Anterior cingulate cortex (tissue), 58 donors: ENCODE measurements at regions not wholly inside any gene's neighbourhood (a gene's known extent, or its start where the extent isn't known, plus 50 kb on each side); places are given as distances from the start of the nearest gene placed in this dataset.
"Not testable (repeated sequence)": the region's sequence is repeated elsewhere in the genome, so short reads cannot be mapped to it uniquely, and the experiment has no call there.

Experiments used
- DNase-seq, 58 donors: peaks; one replicate each; lab custom pipeline; 2025; lab: John Stamatoyannopoulos, UW

DNA sequence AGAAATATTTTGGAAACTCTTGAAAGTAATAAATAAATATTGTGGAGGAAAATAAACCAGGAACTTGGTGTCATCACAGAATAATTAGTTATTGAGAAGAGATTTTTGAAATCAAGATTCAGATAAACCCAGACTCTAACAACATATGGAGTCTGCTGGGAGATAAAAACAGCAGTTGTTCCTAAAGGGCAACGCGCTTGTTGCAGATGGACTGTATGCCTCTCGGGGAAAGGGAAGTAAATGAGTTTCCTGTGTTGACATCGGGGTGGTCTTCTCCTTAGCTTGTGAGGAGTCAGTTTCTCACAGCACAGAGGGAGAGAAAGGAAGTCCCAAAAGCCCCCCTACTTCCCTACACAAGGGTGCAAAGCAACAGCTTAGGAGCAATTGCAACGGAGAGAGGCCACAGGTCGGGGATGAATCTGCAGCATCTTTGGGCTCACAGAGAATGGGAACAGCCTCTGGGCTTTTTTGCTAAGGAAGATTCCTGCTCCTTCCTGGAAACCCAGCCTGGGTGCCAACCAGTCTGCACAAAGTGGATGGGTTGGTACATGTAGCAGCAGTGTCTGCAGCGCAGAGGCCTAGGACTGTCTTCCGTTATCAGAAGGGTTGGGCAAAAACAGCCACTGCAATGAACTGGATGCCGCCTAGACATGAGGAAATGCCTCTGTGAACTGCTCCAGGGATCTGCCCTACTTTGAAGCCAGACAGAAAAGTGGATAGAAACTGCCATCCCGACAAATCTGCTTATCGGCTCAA lies 603.0 kb upstream of the NRSN1 start:
- no peak for DNase-seq

DNA sequence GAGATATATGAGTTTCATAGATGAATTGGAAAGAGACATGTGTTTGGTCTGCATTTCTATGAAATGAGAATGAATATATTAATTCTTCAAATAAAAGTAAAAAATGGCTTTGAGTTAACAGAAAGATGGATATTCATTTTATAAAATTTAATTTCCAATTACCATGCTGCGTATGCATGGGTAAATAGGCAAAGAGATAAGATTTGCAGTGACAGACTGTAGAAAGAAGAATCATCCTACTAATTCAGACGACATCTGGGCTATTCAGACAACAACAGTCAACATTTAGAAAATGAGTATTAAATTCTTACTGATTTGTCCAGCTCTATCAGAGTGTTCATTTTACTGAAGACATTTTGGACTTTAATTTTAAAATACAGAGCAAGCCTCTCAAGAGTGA lies 602.2 kb upstream of the NRSN1 start:
- DNase-seq: no peak

DNA sequence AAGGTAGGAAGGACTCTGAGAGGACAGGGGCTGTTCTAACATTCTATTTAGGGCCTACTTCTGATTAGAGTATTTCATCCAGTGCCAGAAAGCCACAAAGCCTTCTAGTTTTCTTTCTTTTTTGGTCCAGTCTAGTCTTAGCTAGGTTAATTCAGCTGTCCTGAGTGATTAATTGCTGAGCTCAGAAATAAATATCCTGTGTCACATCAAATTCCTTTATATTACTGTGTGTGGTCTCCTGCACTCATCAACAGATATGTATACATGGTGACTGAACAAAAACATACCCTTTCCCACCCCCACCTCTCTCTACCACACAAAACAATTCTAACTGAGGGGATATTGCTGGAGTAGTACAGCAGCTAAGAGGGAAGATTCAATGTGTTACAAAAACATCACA lies 601.5 kb upstream of the NRSN1 start:
- no peak for DNase-seq

DNA sequence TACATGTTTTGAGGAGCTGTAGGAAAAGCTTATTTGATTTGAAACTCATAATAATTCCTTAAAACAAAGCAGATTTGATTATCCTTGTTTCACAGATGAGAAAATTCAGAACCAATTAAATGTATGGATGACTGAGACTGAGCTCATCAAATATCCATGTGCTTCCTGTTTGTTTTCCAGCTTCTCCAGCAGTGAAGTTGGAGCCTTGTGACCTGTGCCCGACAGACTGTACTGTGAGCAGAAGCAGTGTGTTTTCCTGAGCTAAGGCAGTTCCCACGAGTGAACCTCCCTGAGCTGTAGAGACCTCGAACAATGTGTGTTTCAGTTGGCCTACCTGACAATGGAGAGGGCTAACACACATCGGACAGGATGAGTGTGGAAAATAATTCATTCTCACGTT lies 599.5 kb upstream of the NRSN1 start:
- no peak for DNase-seq

DNA sequence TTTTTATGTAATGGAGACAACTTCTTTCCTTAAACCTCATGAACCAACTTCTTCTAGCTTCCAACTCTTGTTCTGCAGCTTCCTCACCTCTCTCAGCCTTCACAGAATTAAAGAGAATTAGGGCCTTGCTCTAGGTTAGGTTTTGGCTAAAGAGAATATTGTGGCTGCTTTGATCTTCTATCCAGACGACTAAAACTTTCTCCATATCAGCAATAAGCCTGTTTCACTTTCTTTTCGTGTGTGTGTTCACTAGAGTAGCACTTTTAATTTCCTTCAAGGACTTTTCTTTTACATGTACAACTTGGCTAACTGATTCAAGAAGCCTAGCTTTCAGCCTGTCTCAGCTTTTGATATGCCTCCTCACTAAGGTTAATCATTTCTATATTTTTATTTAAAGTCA lies 596.1 kb upstream of the NRSN1 start:
- DNase-seq: no peak

DNA sequence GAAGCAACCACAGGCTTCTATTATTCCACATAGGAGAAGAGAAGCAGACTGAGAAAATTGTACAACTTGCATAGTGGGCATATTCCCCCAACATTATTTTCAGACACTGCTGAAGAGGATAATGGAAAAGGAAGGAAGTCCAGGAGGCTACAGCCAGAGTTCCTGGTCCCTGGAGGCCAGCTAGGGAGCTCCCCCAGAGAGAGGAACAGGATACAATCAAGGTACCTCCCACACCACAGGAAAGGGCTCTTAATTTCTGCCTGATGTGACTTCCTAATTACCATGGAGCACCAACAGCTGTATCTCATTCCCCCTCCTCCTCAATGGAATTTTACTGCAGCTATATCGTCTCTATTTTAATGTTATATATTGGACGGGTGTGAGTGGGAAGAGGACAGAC lies 594.3 kb upstream of the NRSN1 start:
- DNase-seq: no peak

DNA sequence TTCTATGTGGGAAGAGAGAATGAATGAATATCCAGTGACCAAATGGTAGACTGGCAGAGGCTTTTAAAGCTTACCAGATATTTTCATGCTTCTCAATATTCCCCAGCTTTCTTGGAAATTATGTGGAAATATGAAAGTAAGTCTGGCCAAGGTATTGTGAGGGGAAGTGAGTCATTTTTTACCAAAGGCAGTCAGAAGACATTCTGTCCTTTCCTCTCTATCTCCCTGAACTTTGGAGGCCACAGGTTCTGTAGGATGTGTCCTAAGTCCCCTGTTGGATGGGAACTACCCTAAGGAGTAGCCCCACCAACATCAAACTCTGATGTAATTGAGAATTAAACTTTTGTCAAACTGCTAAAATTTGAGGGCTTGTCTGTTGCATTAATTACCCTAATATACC lies 593.8 kb upstream of the NRSN1 start:
- no peak for DNase-seq

DNA sequence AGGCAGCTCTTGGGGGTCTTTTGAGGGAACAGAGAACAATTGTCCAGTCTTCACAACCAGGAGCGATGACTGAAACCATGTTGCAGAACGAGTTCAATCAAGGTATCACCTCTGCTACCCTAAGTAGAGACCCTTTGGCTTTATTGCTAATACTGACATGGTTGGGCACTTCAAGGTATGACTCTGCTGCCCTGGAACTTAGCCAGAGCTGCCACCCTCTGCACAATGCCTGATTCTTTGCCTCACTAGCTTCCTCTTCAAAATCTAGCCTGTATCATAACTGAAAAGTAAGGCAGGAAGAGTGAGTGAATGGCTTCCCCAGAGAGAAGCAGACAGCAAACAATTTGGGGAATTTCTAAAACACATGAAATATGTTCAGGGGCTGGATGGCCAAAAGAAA lies 592.7 kb upstream of the NRSN1 start:
- DNase-seq: no peak

DNA sequence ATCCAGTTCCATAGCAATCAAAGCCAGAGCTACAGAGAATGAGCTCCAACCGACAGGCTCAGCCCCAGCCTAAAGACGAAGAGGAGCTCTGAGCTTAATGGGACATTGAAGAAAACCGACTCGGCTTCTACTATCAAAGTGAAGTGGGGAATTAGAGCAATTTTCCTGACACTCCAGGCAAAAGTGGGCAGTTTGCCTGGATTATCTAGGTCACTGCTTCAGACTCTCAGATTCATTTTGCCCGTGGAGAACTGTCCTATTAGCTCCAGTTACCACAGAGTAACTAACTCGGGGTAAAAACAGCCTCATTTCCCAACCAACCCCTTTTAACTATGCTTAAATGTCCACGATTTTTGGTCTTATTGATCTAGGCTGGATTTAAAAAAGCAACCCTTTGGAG lies 592.1 kb upstream of the NRSN1 start:
- DNase-seq: peak in 3 of 58 donors; percentile 8 to 37 (median 10)

DNA sequence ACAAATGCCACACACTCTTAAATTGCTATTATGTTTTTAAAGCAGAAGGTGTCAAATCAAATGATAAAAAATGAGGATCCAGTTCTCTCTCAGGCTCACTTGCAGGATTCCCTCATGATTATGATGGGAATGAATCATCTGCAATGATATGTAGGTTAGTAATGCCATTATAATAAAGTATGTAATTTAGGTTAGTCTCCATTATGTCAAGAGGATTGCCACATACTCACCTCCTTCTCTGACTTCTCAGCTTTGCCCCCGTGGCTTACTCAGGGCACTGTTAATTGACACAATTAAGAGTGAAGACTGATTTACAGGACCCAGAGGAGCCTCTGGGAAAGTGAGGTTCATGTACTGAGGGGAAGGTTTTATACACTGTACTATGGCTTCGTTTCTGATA lies 591.7 kb upstream of the NRSN1 start:
- DNase-seq: no peak

DNA sequence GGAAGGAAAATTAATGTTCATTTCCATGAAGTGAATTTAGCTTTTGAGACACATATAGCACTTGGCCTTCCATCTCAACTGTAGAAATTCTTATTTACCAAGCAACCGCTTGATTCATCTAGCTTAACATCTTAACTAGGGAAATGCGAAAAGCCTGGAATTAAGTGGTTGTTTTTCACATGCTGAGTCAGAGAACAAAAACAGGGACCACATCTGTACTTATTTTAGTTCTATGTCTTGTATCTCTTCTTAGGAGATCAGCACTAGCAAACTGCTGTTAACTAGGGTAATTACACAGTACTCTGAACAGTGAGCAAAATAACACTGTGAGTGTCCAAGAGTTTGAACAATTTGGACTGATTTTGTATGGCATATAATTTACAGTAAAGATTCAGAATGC lies 590.9 kb upstream of the NRSN1 start:
- no peak for DNase-seq

DNA sequence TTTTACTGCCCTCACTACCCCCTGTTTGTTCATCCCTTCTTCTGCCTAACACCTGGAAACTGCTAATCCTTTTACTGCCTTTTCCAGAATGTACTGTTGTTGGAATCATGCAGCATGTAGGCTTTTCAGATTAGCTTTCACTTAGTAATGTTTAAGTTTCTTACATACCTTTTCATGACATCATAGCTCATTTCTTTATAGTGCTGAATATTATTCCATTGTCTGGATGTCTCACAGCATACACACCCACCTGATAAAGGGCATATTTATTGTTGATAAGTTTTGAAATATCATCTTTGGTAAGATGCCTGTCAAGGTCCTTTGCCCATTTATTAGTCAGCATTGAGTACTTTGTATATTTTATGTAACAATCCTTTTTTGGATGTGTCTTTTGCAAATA lies 588.2 kb upstream of the NRSN1 start:
- DNase-seq: no peak

DNA sequence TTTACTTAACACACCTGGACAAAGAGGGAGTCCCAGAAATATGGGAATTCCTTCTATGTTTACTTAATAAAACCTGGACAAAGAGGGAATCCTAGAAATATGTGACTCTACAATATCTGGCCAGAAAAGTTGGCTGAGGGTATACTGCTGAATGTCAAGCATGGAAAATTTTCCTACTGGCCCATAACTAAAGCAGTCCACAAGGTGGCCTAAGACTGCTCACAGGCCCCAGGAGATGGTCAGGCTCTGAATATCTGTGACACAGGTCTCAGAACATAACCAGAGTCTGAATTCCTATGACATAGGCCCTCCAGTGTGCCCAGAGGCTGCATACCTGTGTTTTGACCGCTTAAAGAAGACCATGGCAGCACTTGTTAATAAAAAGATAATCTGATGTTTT lies 578.2 kb upstream of the NRSN1 start:
- no peak for DNase-seq

DNA sequence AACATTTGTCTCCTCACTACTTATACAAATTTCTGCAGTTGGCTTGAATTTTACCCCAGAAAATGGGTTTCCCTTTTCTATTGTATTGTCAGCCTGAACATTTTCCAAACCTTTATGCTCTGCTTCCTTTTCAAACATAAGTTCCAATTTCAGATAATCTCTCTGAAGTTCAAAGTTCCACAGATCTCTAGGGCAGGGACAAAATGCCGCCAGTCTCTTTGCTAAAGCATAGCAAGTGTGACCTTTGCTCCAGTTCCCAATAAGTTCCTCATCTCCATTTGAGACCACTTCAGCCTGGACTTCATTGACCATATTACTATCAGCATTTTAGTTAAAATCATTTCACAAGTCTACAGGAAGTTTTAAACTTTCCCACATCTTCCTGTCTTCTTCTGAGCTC lies 571.1 kb upstream of the NRSN1 start:
- not testable (repeated sequence) for DNase-seq

DNA sequence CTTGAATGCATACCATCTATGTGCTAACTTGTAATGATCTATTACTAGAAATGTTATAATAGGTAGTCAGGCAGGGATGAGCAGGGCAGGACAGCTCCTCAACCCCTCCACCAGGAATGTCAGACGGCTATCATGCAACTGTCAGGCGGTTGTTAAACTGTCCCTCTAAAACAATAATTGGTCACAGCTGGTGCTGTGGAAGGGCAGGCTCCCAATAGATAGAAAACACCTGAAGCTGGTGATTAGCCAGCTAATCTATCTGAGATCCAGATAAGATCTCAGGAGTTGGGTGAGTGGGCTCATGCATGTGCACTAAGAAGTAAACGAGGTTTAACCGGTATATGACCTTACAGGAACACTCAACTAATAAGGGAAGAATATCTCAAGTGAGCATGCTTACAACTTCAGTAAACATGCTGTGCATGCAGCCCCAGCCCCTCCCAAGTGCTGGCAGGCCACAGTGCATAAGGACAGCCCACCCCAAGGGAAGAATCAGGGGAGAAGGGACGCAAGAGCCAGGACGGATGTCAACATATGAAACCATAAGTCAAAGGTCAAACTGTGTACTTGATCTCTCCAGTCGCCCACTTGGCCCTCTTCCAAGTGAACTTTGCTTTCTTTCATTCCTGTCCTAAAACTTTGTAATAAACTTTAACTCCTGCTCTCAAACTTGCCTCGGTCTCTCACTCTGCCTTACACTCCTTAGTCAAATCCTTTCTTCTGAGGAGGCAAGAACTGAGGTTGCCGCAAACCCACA lies 566.2 kb upstream of the NRSN1 start:
- no peak for DNase-seq

DNA sequence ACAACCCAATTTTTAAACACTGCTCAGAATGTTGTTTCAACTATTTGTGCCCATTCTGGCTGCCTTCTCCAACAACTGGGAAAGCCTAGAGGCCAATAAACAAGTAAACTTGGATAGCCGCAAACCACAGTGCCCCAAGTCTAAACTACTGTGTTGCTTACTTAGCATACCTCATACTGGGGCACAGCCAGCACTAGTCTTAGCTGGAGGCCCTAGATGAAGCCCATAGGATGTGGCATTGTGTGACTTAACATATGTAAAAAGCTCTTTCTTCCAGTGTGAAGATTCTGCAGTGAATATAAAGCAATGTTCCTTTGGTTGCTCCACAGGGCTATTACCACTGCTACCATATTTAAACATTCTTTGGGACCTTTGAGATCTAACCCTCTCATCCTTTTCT lies 564.3 kb upstream of the NRSN1 start:
- no peak for DNase-seq

DNA sequence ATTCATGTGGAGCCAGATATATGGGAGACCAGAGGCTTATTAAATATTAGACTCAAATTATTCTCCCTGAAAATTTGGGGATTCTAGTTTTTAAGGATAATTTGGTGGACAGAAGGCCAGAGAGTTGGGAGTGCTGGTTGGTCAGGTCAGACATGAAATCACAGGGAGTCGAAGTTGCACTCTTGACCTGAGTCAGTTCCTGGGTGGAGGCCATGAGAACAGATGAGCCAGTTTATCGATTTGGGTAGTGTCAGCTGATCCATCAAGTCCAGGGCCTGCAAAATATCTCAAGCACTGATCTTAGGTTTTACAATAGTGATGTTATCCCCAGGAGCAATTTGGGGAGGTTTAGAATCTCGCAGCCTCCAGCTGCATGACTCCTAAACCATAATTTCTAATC lies 563.5 kb upstream of the NRSN1 start:
- no peak for DNase-seq

DNA sequence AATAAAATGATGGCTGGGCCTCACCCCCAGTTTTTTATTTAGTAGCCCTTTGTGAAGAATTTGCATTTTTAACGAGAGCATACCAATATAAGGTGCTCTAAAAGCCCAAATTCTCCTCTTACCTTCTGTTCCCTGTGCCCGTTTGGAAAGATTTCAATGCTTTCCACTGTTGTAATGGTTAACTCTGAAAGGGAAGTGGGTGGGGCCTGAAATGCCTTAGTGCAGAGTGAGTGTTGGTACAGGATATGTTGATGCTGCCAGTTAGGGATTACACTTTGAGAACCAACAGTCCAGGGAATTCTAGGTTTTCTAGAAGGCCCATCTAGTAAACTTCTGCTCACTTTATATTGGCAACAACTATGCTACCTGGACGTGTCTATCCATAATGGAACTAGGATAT lies 562.7 kb upstream of the NRSN1 start:
- DNase-seq: no peak

DNA sequence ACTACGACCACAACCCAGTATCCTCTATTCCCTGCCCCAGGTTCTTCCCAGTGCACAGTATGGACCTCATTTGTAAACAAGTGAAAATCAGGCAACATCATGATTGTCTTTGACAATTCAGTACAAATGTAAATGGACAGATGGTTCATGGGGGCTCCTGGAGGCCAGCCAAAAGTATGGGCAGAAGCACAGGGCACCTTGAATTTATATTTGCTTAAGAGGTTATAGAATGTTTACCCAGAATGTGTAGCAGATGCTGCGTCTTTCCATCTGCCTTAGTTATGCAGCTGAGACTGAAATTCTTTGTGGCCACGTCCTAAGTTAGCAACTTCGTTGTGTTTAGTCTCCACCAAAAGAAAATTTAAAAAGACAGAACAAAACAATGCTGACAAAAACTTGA lies 559.6 kb upstream of the NRSN1 start:
- no peak for DNase-seq

DNA sequence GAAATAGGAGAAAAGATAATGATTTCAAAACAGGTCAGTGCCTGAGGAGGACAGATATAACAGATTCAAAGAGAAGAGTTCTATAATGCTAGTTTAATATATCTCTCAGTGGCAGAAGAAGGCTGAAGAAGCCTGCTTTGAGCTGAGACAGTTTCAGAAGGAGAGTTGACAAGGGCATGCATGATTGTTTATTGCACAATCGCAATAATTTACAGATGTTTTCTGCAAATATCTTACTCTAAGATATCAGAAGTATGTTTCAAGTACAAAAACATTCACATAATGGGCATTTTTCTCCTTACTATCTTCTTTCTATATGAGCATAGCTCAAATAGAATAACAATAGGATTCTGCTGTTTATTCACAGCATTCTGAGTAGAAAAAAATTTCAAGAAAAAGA lies 557.7 kb upstream of the NRSN1 start:
- no peak for DNase-seq

DNA sequence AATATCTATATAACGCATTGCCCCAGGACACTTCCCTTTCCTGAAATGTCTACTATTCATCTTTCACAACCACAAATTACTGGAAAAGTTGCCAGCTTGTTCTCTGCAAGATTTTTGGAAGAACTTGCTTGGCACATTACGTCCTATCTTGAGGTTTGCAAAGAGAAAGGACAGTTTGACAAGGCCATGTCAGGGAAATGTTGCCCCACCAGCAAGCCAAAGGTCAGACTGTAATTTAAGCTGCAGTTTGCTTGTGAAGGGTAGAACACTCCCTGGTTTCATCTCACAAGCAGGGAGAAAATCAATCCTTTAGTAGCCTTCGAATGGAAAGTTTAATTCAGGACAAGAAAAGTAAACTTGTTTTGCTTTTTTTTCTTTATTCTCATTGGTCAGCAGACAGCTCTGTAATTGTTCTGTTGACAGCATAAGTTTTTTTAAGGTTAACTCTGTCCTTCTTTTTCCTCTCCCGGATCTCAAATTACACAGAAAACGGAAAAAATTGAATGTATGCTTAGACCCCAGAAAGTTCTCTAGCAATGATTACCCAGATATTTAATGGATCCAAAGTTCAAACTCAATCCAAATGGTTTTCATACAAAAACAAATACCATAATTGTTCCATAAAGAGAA lies 541.8 kb upstream of the NRSN1 start:
- no peak for DNase-seq

DNA sequence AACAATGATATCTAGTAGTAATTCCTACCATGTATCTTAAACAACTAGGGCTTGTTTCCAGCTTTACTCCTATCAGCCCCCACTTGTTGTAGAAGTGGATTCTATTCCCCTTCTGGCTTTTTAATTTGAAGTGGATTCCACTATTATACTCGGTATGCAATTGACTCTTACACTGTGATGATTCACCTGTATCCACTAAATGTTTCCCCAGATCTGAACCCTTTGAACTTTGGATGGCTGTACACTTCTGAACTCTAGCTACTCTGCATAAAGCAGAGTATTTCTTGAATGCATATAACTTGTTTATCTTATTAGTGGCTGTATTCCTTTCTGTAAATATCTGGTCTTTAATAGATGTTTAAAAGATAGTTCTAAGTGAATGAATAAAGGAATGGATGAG lies 538.4 kb upstream of the NRSN1 start:
- no peak for DNase-seq
